ENCODE measurements at regions not wholly inside any gene's neighbourhood (a gene's known extent, or its start where the extent isn't known, plus 50 kb on each side); places are given as distances from the start of the nearest gene placed in this dataset.
"Not testable (repeated sequence)": the region's sequence is repeated elsewhere in the genome, so short reads cannot be mapped to it uniquely, and the experiment has no call there.

DNA sequence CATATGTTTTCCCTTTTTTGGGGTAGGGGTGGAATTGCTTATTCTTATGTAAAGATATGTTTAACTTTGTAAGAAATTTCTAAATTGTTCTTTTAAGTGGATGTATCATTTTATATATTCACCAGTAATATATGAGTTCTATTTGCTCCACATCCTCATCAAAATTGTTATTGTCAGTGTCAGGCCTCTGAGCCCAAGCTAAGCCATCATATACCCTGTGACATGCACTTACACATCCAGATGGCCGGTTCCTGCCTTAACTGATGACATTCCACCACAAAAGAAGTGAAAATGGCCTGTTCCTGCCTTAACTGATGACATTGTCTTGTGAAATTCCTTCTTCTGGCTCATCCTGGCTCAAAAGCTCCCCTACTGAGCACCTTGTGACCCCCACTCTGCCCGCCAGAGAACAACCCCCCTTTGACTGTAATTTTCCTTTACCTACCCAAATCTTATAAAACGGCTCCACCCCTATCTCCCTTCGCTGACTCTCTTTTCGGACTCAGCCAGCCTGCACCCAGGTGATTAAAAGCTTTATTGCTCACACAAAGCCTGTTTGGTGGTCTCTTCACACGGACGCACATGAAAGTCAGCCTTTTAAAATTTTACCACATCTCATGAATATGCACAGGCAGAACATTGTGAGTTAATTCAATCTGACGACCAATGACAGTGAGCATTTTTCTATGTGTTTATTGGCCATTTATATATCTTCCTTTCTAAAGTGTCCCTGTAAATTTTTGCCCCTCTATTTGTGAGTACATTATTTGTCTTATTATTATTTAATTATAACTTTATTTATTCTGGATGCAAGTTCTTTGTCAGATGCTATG, 176.8 kb downstream of the CDC14C start:
- not testable (repeated sequence) for DNase-seq (ENCODE audit: low read depth in 3 of 3)

DNA sequence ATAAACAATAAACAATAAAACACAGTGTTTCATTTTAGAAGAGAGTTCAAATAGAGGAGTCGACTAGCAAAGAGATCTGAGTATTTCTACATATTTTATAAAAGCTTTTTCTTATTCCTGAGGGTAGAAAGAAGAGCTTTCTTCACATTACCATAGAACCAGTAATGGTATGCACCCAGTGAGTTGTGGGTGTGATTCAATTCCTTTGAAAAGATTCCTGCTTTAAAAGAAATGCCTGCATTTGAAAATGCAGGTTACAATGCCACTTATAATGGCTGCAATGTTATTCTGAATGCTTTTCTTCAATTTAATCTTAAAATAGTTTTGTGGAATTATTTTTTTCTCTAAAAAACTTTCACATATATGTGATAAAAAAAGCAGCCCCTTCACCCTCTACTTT, 178.1 kb downstream of the CDC14C start:
- DNase-seq (ENCODE audit: low read depth in 3 of 3) = no peak

GRCh38 chr7:49111706-49112105, 187.4 kb downstream of the CDC14C start:
- DNase-seq (ENCODE audit: low read depth in 3 of 3) = no peak

DNA sequence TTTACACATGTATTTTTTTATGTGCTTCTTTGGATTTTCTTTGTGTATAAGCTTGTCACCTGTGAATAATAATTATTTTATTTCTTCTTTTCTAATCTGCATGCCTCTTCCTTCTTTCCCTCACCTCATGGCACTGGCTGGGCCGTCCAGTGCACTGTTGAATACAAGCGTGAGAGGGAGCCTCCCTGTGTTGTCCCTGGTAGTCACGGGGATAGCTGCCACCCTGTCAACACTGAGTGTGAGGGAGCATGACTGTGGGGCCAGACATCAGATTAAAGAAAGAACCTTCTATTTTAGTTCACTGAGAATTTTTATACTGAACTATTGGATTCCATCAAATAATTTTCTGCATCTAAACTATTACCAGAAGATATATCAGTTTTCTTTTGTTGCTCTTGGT, 187.9 kb downstream of the CDC14C start:
- DNase-seq (ENCODE audit: low read depth in 3 of 3) = no peak

GRCh38 chr7:49112647-49113046, 188.3 kb downstream of the CDC14C start:
- DNase-seq (ENCODE audit: low read depth in 3 of 3) = no peak

DNA sequence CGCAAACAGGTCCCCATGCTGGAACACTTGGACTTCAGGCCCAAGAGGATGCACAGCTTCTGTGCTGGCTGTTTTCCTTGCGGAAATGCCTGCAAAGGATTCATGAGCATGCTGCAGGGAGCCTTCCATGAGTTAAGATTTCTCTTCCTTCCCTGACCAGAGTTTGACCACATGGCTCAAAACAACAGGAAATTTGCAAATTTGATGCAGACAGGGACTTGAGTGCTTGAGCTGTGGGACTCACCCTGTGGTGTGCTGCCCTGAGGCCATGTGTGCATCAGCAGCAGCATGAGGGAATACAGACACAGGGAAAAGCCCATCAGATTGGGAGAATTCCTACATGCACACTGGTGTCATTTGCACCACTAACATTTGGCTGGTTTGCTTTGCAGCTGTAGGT, 195.4 kb downstream of the CDC14C start:
- DNase-seq (ENCODE audit: low read depth in 3 of 3) = no peak

DNA sequence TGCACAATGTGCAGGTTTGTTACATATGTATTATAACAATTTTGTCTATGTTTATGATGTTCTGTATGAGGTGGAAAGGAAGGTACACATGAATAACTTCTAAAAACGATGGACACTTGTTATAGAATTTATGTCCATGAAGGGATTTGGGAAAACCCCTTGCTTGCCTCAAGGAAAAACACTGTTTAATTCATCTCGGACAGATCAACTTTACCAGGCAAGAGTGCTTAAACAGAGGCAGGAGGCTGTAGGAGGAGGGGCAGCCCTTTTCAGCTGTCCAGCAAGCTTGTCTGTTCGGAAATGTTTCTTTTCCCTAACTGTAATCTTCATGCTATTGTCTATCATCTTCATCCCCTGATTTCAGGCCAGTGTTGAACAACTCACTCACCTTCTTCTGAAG, 200.9 kb downstream of the CDC14C start:
- DNase-seq (ENCODE audit: low read depth in 3 of 3) = no peak

DNA sequence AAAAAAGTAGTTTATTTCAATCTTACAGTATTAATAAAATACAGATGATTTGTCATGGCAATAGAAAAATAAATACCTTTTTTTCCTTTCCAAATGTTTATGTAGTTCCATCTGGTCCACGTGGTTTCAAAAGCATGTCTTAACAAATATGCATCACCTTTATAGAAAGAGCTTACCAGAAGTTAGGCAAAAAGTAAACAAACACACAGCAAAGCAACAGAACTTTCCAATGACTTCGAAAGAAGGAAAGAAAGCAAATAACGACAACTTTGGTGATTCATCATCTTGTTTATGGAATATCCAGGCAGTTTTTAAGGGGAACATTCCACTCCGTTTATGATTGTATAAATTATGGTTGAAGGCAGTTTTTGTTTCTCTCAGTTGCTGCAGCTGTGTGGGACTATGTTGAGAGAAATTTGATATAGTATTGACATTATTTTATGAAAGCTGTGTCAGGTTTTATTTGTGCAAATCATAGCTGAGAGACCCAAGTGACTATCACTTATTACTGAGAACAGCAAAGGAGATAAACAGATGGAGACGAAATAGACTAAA, 203.1 kb downstream of the CDC14C start:
- DNase-seq (ENCODE audit: low read depth in 3 of 3) = no peak

- no peak for DNase-seq (ENCODE audit: low read depth in 3 of 3)
These were observed 213.6 kb downstream of the CDC14C start for GRCh38 chr7:49137978-49138377.

GRCh38 chr7:49150486-49150885, 226.1 kb downstream of the CDC14C start:
- no peak for DNase-seq (ENCODE audit: low read depth in 3 of 3)

DNA sequence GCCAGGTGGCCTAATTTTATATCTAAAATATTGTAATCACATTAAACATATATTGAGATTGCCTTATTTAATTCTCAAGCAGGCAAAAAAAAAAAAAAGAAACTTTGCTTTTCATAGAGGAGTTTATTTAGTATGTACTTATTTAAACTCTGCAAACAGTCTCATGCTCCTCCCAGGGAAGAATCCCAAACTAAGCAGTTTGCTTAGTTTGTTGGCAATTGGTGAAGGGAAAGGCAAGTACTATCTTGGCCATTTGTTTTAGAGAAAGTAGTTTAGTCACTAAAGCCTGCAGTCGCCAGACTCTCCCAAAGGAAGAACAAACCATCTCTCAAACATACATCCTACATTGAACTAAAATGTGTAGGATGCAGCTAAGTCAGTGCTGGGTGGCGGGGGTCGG, 226.8 kb downstream of the CDC14C start:
- DNase-seq (ENCODE audit: low read depth in 3 of 3) = no peak

DNA sequence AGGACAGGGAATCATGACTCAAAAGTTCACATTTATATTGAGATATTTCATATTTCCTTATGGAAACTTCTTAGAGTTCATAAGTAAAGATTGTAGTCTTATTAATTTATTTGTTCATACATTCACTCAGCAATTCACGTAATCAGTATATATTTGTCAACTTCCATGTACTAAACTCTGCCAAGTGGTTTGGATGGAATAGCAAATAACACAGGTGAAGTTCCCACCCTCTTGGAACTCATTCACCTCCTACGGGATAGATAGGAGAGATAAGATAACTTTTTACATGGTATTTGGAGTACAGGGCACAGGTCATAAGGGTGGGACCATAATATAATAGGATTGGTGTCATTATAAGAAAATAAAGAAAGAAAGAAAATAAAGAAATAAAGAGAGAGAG, 234.0 kb downstream of the CDC14C start:
- DNase-seq (ENCODE audit: low read depth in 3 of 3) = no peak

DNA sequence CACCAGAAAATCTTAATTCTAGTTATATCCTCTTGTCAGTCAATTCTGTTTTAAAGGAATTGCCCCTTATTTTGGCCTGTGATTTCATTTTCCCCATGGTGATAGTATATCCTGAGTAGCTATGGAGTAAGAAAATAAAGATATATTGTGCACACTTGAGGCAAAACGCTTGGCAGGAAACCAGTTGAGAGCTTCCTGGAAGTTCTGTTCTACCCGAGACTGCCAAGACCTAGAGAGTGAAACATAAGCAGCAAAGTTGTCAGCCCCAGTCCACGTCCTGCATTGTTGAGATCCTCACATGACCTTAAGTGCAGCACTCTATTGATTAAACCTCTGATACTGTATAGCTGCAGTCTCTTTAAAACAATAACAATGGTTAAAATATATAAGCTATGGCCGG, 235.2 kb downstream of the CDC14C start:
- no peak for DNase-seq (ENCODE audit: low read depth in 3 of 3)

GRCh38 chr7:49166441-49166840, 242.1 kb downstream of the CDC14C start:
- DNase-seq (ENCODE audit: low read depth in 3 of 3) = no peak

DNA sequence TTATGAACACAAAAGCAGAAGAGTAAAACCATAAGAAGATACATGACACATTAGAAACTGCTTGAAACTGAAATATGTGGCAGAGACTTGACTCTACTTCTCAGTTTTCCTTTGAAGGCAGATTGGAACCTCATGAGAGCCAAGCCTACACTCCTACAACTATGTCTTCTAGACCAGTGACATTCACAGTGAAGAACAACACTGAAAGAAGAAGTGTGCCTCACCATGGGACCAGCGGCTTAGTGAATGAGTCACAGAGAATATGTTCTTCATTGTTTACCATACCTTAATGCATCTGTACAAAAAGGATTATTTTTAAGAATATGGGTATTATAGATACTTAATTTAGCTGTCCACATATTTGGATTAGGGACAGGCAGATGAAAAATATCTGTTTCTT, 248.3 kb downstream of the CDC14C start:
- no peak for DNase-seq (ENCODE audit: low read depth in 3 of 3)

- DNase-seq (ENCODE audit: low read depth in 3 of 3) = no peak
These were observed 250.0 kb downstream of the CDC14C start for GRCh38 chr7:49174396-49174795.

DNA sequence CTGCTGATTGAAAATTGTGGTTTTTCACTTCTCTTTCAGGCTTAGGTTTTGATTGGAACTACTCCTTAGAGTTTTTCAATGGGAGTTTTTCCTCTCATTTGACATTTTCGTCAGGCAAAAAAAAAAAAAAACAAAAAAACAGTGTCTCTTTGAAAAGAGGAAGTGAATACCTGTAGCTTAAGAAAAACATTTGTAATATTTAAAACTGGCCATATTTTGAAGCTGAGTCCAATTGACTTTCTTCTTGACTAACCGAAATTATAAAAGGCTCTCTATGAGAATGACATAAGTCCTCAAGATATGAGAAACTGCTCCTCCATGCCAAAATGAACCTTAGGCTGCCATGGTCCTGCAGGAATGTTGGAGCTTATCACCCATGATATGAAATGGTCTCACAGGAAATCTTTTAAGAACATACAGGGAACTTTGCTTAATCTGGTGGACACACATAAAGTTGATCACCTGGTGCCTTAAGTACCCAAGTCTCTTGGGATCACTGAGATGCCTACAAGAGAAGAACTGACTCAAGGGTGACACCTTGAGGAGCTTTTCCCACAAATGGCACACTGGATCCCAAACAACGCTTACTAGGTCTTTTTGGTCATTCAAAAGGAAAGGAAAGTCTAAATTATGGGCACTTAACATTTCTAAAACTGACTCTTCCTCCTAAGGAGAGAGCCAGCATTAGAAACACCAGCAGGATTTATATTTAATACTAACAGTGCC, 263.4 kb downstream of the CDC14C start:
- DNase-seq (ENCODE audit: low read depth in 3 of 3) = no peak

GRCh38 chr7:49228426-49229098, 304.2 kb downstream of the CDC14C start:
- no peak for DNase-seq (ENCODE audit: low read depth in 3 of 3)

DNA sequence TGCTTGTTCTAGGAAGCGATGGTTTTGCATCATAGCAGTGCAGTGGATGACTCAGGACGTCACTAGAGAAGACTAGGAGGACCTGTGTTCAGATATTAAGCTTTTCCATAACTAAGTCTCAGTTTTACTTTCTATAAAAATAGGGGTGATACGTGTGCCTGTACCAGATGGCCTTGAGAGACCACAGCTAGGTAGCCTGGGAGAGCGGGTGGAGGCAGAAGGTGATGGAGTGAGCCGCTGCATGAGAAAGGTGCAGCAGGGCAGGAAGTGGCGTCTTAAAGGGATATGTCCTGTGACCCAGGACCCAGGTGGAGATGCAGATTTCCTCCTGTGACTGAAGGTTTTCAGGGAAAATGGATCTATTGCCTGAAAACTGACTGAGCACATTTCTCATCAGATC, 304.9 kb downstream of the CDC14C start:
- DNase-seq (ENCODE audit: low read depth in 3 of 3) = no peak

DNA sequence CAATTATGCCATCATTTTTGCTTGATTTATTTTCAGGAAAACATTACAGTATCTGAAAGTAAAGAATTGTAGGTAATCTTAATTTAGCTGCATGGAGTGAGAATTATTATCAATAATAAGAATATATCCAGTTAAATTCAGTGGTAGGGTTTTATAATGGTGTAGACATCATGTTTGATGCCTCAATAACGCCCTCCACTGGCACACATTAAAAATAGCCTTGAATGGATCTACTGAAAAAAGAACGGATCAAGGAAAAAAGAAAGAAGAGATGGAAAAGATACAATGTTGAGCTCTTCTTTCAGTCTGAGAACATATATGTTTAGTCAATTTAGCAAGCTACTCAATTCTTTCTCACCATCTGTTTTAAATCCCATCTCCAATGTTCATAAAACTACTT, 319.2 kb downstream of the CDC14C start:
- no peak for DNase-seq (ENCODE audit: low read depth in 3 of 3)

GRCh38 chr7:49244543-49244942, 320.2 kb downstream of the CDC14C start:
- no peak for DNase-seq (ENCODE audit: low read depth in 3 of 3)

GRCh38 chr7:49245062-49245461, 320.7 kb downstream of the CDC14C start:
- no peak for DNase-seq (ENCODE audit: low read depth in 3 of 3)

All from stimulated activated CD4-positive, alpha-beta T cell treated with anti-CD3 and anti-CD28 coated beads, TNF-alpha, amount 100 ng/mL, for 48 hours (primary cell).